Neural progenitor cell (in vitro differentiated cells): ENCODE measurements at regions not wholly inside any gene's neighbourhood (a gene's known extent, or its start where the extent isn't known, plus 50 kb on each side); places are given as distances from the start of the nearest gene placed in this dataset.

Source experiments
- DNase-seq: peaks from one replicate; pipeline ENCODE4 v3.0.0-alpha.2; 2016; ENCODE audit warnings: low spot score
- H2AFZ ChIP-seq: fragments of 200-600 bp; sonication (generic); replicated peaks from 2 replicates; pipeline ENCODE4 v1.6.1; 2016; ENCODE audit warnings: antibody characterized with exemption
- H3F3A ChIP-seq: fragments of 200-600 bp; sonication (generic); 2 replicates; pipeline ENCODE4 v1.6.1; 2016; ENCODE audit warnings: antibody characterized with exemption, low read depth
- H3K27ac ChIP-seq: fragments of 200-600 bp; sonication (generic); 2 replicates; pipeline ENCODE4 v1.5.1; 2016; ENCODE audit warnings: mild to moderate bottlenecking
- H3K27me3 ChIP-seq: fragments of 200-600 bp; sonication (generic); 2 replicates; pipeline ENCODE4 v1.6.1; 2016; ENCODE audit warnings: mild to moderate bottlenecking, moderate library complexity
- H3K36me3 ChIP-seq: fragments of 200-600 bp; sonication (generic); 2 replicates; pipeline ENCODE4 v1.5.1; 2016
- H3K4me1 ChIP-seq: fragments of 200-600 bp; sonication (generic); 2 replicates; pipeline ENCODE4 v1.6.1; 2016; ENCODE audit warnings: mixed run types
- H3K4me2 ChIP-seq: fragments of 200-600 bp; sonication (generic); 2 replicates; pipeline ENCODE4 v1.6.1; 2016
- H3K4me3 ChIP-seq: fragments of 200-600 bp; sonication (generic); 2 replicates; pipeline ENCODE4 v1.5.1; 2016
- H3K79me2 ChIP-seq: fragments of 200-600 bp; sonication (generic); 2 replicates; pipeline ENCODE4 v1.6.1; 2016; ENCODE audit warnings: low read depth
- H3K9ac ChIP-seq: fragments of 200-600 bp; sonication (generic); 2 replicates; pipeline ENCODE4 v1.6.1; 2016
- H3K9me3 ChIP-seq: fragments of 200-600 bp; sonication (generic); 2 replicates; pipeline ENCODE4 v1.5.1; 2016; ENCODE audit warnings: low read depth
- H4K20me1 ChIP-seq: fragments of 200-600 bp; sonication (generic); 2 replicates; pipeline ENCODE4 v1.6.1; 2016; ENCODE audit warnings: low read depth
- H3K27ac Mint-ChIP-seq: 3 replicates; pipeline ENCODE4 v1.8.0; 2021; ENCODE audit warnings: mixed read lengths
- H3K27me3 Mint-ChIP-seq: 2 replicates; pipeline ENCODE4 v1.8.0; 2022; ENCODE audit warnings: low read depth, mild to moderate bottlenecking, inconsistent platforms, moderate library complexity, mixed read lengths; ENCODE audit not compliant: insufficient read depth
- H3K36me3 Mint-ChIP-seq: 3 replicates; pipeline ENCODE4 v1.8.0; 2021; ENCODE audit warnings: mixed read lengths
- H3K4me1 Mint-ChIP-seq: 3 replicates; pipeline ENCODE4 v1.8.0; 2021; ENCODE audit warnings: mixed read lengths
- H3K4me3 Mint-ChIP-seq: 3 replicates; pipeline ENCODE4 v1.8.0; 2021; ENCODE audit warnings: mild to moderate bottlenecking, moderate library complexity, mixed read lengths
- H3K9me3 Mint-ChIP-seq: 3 replicates; pipeline ENCODE4 v1.8.0; 2020; ENCODE audit warnings: mixed read lengths
- CTCF ChIP-seq: fragments of 200-600 bp; sonication (generic); IDR thresholded peaks from 2 replicates; pipeline ENCODE4 v1.5.1; 2017; ENCODE audit warnings: antibody characterized with exemption, mild to moderate bottlenecking
- EZH2 ChIP-seq: fragments of 200-600 bp; sonication (generic); IDR thresholded peaks from 2 replicates; pipeline ENCODE4 v1.6.1; 2017; ENCODE audit warnings: antibody characterized with exemption, mild to moderate bottlenecking, moderate library complexity
- EZH2phosphoT487 ChIP-seq: fragments of 200-600 bp; sonication (generic); IDR thresholded peaks from 2 replicates; pipeline ENCODE4 v1.6.1; 2017; ENCODE audit warnings: antibody characterized with exemption

- no peaks in the 10 kb centered on the region for H3K36me3 Mint-ChIP-seq
Measured at GRCh38 chr16:74053312-74053711, 243.3 kb upstream of the PSMD7 start.

GRCh38 chr16:74052016-74052415 lies 244.6 kb upstream of the PSMD7 start:
- Mint-ChIP-seq H3K27me3 (no peaks in the 10 kb centered on the region), H3K4me3 (no peak overlapping the region), H3K4me1 (peaks cover 5% of the 10 kb centered on the region), H3K36me3 (no peaks in the 10 kb centered on the region), H3K27ac (no peak overlapping the region), H3K9me3 (peaks cover 12% of the 10 kb centered on the region)
- Histone ChIP-seq H3K9me3 (no peaks in the 10 kb centered on the region), H3K36me3 (no peaks in the 10 kb centered on the region), H4K20me1 (no peaks in the 10 kb centered on the region), H3K27ac (no peak overlapping the region), H3K4me3 (no peak overlapping the region), H3K27me3 (no peaks in the 10 kb centered on the region), H3K79me2 (no peaks in the 10 kb centered on the region), H3K4me1 (no peaks in the 10 kb centered on the region), H2AFZ (no peak overlapping the region), H3K9ac (no peak overlapping the region), H3F3A (no peaks in the 10 kb centered on the region), H3K4me2 (no peak overlapping the region)
- TF ChIP-seq CTCF = no peak
- no peak for TF ChIP-seq EZH2phosphoT487
- TF ChIP-seq EZH2 = no peak
- DNase-seq = no peak

More at GRCh38 chr16:74053312-74053711, 243.3 kb upstream of the PSMD7 start:
- Histone ChIP-seq H3K4me3 (no peak overlapping the region), H3K79me2 (no peaks in the 10 kb centered on the region), H3K27me3 (no peaks in the 10 kb centered on the region), H2AFZ (no peak overlapping the region), H3K4me1 (no peaks in the 10 kb centered on the region), H3K27ac (no peak overlapping the region), H3K36me3 (no peaks in the 10 kb centered on the region), H3K9me3 (no peaks in the 10 kb centered on the region), H3F3A (no peaks in the 10 kb centered on the region), H4K20me1 (no peaks in the 10 kb centered on the region), H3K9ac (no peak overlapping the region), H3K4me2 (no peak overlapping the region)
- TF ChIP-seq EZH2phosphoT487 (no peak), EZH2 (no peak), CTCF (no peak)
- H3K4me3 Mint-ChIP-seq = no peak overlapping the region
- DNase-seq = no peak
- H3K4me1 Mint-ChIP-seq = peaks cover 5% of the 10 kb centered on the region
- no peak overlapping the region for H3K27ac Mint-ChIP-seq
- H3K27me3 Mint-ChIP-seq = no peaks in the 10 kb centered on the region
- peaks cover 14% of the 10 kb centered on the region for H3K9me3 Mint-ChIP-seq

- H3K4me1 Mint-ChIP-seq = peaks cover 9% of the 10 kb centered on the region
- no peaks in the 10 kb centered on the region for H3K4me1 ChIP-seq
- no peak overlapping the region for H2AFZ ChIP-seq
- TF ChIP-seq CTCF (no peak), EZH2 (no peak), EZH2phosphoT487 (no peak)
- H3K27me3 Mint-ChIP-seq = no peaks in the 10 kb centered on the region
- H3K27me3 ChIP-seq = no peaks in the 10 kb centered on the region
- H3K27ac Mint-ChIP-seq = no peak overlapping the region
- no peaks in the 10 kb centered on the region for H3K9me3 ChIP-seq
- H3K4me3 ChIP-seq = no peak overlapping the region
- H3K36me3 Mint-ChIP-seq = no peaks in the 10 kb centered on the region
- no peak overlapping the region for H3K9ac ChIP-seq
- DNase-seq = no peak
- no peaks in the 10 kb centered on the region for H3K36me3 ChIP-seq
- H3K9me3 Mint-ChIP-seq = no peaks in the 10 kb centered on the region
- no peaks in the 10 kb centered on the region for H3F3A ChIP-seq
- H3K4me2 ChIP-seq = no peak overlapping the region
- no peak overlapping the region for H3K4me3 Mint-ChIP-seq
- H4K20me1 ChIP-seq = no peaks in the 10 kb centered on the region
- H3K27ac ChIP-seq = no peak overlapping the region
- H3K79me2 ChIP-seq = no peaks in the 10 kb centered on the region
Measured at GRCh38 chr16:74049027-74049426, 247.6 kb upstream of the PSMD7 start.
